Thymus (tissue), 11 donors: ENCODE measurements at regions not wholly inside any gene's neighbourhood (a gene's known extent, or its start where the extent isn't known, plus 50 kb on each side); places are given as distances from the start of the nearest gene placed in this dataset.

Source experiments
- DNase-seq, 9 donors: peaks; one replicate each; pipeline ENCODE4 v3.0.0-alpha.2; 2013; ENCODE audit warnings: low spot score in 9 of 9, low read depth in 6 of 9, missing footprints in 1 of 9
- H3K27ac ChIP-seq, 2 donors: one replicate each; pipeline ENCODE4 v1.5.1; 2013; ENCODE audit warnings: control low read depth in 1 of 2, low read depth in 1 of 2, low read length in 1 of 2, mild to moderate bottlenecking in 1 of 2, moderate library complexity in 1 of 2
- H3K27me3 ChIP-seq, 2 donors: one replicate each; pipeline ENCODE4 v1.5.1; 2013; ENCODE audit warnings: low read length in 1 of 2; ENCODE audit not compliant: control insufficient read depth in 2 of 2, insufficient read depth in 1 of 2
- H3K36me3 ChIP-seq, 2 donors: one replicate each; pipeline ENCODE4 v1.5.1; 2013; ENCODE audit warnings: low read length in 1 of 2, mild to moderate bottlenecking in 1 of 2, moderate library complexity in 1 of 2; ENCODE audit not compliant: control insufficient read depth in 2 of 2, insufficient read depth in 2 of 2
- H3K4me1 ChIP-seq, 2 donors: one replicate each; pipeline ENCODE4 v1.5.1; 2013; ENCODE audit warnings: low read length in 2 of 2; ENCODE audit not compliant: control insufficient read depth in 2 of 2, insufficient read depth in 2 of 2
- H3K4me3 ChIP-seq, 2 donors: one replicate each; pipeline ENCODE4 v1.5.1; 2013; ENCODE audit warnings: low read length in 2 of 2, control low read depth in 1 of 2, mild to moderate bottlenecking in 1 of 2
- H3K9me3 ChIP-seq, 2 donors: one replicate each; pipeline ENCODE4 v1.5.1; 2013; ENCODE audit warnings: low read length in 1 of 2, mild to moderate bottlenecking in 1 of 2; ENCODE audit not compliant: control insufficient read depth in 2 of 2, insufficient read depth in 1 of 2
- WGBS: extraction: QIAGEN DNeasy Blood & Tissue Kit; methylation state at CpG from one replicate; pipeline ENCODE4 v1.1.7; 2013; 5-methylcytosine and 5-hydroxymethylcytosine counted together
- donor health status: healthy.

DNA sequence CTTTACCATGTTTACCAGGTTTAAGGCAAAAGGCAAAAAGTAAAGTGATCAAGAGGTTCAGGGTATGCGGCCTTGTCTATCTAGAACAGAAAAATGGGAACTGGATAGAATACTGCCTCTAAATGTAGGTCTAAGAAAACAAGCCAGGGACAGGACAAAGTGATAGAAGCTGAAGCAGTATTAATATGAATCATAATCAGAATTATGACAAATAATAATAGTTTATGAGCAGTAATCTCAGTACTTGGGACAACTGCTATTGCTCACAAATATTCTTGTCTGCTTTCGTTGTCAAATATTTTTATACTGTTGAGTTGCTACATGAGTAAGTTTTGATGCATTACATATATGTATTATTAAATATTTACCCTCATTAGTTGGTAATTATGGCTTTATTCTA lies 356.9 kb upstream of the RBMS3 start:
- no peaks in the 10 kb centered on the region for H3K36me3 ChIP-seq
- no peak overlapping the region for H3K4me3 ChIP-seq
- no peaks in the 10 kb centered on the region for H3K4me1 ChIP-seq
- no peak for DNase-seq
- 98% methylated on average over 2 of the region's 2 CpGs for WGBS
- no peak overlapping the region for H3K27ac ChIP-seq
- H3K9me3 ChIP-seq = no peaks in the 10 kb centered on the region
- H3K27me3 ChIP-seq = no peaks in the 10 kb centered on the region

DNA sequence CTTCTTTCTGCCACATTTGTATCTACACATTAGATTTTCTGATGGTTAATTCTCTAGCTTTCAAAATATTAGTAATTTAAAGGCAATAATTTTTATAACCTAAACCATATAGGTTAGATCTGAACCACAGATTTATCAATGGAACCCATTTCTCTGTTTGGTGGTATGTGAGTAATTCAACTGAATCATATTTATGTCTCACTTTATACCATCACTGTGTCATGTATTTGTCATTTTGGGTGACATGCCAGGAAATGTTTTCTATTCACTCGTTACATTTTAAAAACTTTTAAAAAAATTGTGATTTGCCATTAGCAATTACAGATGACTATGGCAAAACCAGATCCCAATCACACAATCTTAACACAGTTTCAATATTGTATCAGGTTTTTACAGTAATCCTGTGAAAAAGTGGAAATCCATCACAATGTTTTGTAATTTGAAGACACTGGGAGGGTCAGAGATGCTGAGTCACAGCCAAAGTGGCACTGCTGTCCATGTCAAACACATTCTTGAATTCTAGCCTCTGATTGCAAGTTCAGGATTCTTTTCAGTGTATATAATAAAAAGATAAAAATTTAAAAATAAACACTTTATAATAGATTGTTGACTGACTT lies 356.0 kb upstream of the RBMS3 start:
- no peaks in the 10 kb centered on the region for H3K4me1 ChIP-seq
- no peaks in the 10 kb centered on the region for H3K9me3 ChIP-seq
- H3K36me3 ChIP-seq = no peaks in the 10 kb centered on the region
- no peak for DNase-seq
- H3K27me3 ChIP-seq = no peaks in the 10 kb centered on the region
- H3K4me3 ChIP-seq = no peak overlapping the region
- 96% methylated on average over 1 of the region's 1 CpG for WGBS
- no peak overlapping the region for H3K27ac ChIP-seq

DNA sequence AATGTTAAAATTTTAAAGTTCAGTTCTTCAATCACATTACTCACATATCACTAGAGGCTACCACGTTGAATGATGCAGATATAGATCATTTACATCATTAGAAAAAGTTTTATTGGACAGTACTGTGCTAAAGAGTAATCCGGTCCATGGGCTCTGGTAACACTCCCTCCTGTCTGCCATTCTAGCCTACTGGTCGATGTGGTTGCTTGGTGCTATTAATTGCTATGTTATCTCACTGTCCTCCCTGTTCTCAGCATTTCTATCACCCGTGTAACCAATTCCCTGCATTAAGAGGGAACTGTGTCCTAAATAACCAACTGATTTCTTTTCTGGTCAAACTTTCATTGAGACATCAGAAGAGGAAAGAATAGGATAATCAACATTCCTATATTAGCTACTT lies 347.5 kb upstream of the RBMS3 start:
- no peaks in the 10 kb centered on the region for H3K36me3 ChIP-seq
- no peak overlapping the region for H3K4me3 ChIP-seq
- peaks cover 0 to 2% of the 10 kb centered on the region in 2 donors for H3K4me1 ChIP-seq
- H3K27ac ChIP-seq = no peak overlapping the region
- H3K9me3 ChIP-seq = no peaks in the 10 kb centered on the region
- H3K27me3 ChIP-seq = no peaks in the 10 kb centered on the region
- 92% methylated on average over 4 of the region's 4 CpGs for WGBS
- no peak for DNase-seq

DNA sequence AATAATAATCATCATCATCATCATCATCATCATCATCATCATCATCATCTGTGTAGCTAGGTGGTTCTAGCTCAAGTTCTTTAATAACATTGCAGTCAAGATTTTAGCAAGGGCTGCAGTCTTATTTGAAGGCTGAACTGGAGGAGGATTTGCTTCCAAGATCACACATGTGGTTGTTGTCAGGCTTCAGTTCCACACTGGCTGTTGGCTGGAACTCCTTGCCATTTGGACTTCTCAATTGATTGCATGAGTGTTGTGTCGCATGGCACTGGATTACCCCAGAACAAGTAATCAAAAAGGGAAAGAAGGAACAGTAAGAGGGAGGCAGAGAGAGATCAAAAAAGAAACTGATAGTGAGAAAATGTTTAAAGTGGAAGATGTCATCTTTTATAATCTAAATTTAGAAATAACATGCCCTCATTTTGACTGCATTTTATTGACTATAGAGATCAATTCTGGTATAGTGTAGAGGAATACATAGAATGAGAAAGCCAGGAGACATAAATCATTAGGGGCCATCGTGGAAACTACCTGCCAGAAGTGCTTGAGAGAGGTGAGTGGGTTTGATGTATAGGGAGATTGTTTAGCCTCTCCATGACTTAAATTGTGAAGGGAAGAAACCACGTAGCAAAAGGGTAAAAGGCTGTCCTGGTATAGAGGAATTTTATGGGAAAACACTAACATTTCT lies 346.6 kb upstream of the RBMS3 start:
- H3K9me3 ChIP-seq = no peaks in the 10 kb centered on the region
- no peak overlapping the region for H3K27ac ChIP-seq
- H3K4me1 ChIP-seq = peaks cover 0 to 2% of the 10 kb centered on the region in 2 donors
- no peak overlapping the region for H3K4me3 ChIP-seq
- H3K27me3 ChIP-seq = no peaks in the 10 kb centered on the region
- H3K36me3 ChIP-seq = no peaks in the 10 kb centered on the region
- WGBS = 88% methylated on average over 3 of the region's 3 CpGs
- no peak for DNase-seq

DNA sequence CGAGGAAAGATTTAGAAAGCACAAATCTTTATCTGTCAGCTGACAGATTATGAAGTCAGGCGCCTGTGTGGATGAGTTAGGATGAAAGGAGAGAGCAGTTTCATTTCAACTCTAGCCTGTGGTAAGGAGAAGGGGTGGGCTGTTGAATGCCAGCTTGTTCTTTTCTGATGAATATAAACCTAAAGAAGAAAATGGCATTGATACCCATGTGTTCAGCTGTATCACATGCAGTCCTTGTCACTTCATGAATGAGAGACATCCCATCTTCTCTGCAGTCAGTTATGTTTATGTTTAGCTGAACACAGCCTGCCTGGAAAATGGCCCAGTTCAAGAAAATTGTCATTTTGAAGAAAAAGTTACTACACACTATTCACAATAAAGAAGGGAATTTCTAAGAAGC lies 345.7 kb upstream of the RBMS3 start:
- no peaks in the 10 kb centered on the region for H3K27me3 ChIP-seq
- no peak for DNase-seq
- 90% methylated on average over 2 of the region's 2 CpGs for WGBS

DNA sequence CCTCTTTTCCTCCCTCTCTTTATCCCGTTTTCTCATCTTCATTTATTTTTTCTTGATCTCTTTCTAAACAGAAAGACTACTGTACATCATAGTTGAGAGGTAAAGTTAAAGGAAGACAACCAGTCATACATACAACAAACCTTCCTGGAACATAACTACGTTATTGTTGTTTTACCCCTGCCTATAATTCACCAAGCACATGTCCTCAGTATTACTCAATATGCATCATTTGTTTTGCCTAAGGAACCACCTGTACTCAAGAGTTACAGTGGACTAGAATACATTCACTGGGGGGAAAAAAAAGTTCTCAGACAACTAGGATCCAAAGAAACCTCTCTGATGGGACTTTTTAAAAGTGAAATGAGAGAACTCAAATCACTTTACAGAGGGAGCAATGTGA lies 344.7 kb upstream of the RBMS3 start:
- WGBS = 74% methylated on average over 2 of the region's 2 CpGs
- Histone ChIP-seq H3K4me1 (peaks cover 0 to 2% of the 10 kb centered on the region in 2 donors), H3K4me3 (no peak overlapping the region), H3K27me3 (no peaks in the 10 kb centered on the region), H3K36me3 (no peaks in the 10 kb centered on the region), H3K27ac (no peak overlapping the region), H3K9me3 (no peaks in the 10 kb centered on the region)
- DNase-seq = no peak

More for the DNA sequence above, 345.7 kb upstream of the RBMS3 start:
- Histone ChIP-seq H3K27ac (no peak overlapping the region), H3K36me3 (no peaks in the 10 kb centered on the region), H3K4me3 (no peak overlapping the region), H3K4me1 (peaks cover 0 to 2% of the 10 kb centered on the region in 2 donors), H3K9me3 (no peaks in the 10 kb centered on the region)

DNA sequence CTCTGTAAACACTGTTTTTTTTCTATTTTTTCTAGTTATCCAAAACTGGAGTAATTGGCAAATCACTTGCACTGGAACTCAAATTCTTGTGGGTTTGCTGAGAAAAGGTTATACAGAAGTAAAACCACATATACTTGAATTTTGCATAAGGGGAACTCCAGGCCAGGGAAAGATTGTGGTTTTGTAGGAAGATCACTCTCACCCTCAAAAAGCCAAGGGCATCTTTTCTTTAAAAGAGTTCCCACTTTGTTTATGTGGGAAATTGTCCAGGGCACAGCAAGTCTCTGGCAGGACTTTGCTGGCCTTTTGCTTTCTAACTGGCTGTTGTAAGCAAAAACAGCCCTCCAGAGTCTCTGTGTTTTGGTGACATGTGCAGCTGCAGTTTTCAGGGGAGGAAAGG lies 340.3 kb upstream of the RBMS3 start:
- Histone ChIP-seq H3K36me3 (no peaks in the 10 kb centered on the region), H3K27ac (no peak overlapping the region), H3K27me3 (no peaks in the 10 kb centered on the region), H3K9me3 (no peaks in the 10 kb centered on the region), H3K4me1 (no peaks in the 10 kb centered on the region), H3K4me3 (no peak overlapping the region)
- peak in 1 of 9 donors; percentile 31 for DNase-seq

DNA sequence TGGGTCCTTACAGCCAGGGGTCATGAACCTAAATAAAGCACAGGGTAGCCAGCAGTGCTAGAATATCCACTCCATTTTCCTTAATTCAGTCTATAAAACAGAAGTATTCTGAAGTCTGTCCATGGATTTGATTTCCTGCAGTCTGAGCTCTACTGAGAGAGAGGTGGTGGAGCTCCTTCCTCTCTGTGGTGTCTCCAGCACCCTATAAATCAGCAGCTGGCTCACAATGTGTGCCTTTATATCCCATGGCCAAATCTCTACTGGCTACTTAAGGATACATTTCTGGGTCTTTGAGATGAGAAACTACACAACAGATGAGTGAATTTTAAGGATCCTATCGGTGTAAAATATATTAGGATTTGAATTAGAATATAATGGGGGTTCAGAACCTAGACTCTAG lies 339.9 kb upstream of the RBMS3 start:
- Histone ChIP-seq H3K4me1 (no peaks in the 10 kb centered on the region), H3K4me3 (no peak overlapping the region), H3K27me3 (no peaks in the 10 kb centered on the region), H3K27ac (peak overlapping the region in 1 of 2 donors; percentile 20), H3K36me3 (no peaks in the 10 kb centered on the region), H3K9me3 (no peaks in the 10 kb centered on the region)
- no peak for DNase-seq
- 90% methylated on average over 1 of the region's 1 CpG for WGBS

DNA sequence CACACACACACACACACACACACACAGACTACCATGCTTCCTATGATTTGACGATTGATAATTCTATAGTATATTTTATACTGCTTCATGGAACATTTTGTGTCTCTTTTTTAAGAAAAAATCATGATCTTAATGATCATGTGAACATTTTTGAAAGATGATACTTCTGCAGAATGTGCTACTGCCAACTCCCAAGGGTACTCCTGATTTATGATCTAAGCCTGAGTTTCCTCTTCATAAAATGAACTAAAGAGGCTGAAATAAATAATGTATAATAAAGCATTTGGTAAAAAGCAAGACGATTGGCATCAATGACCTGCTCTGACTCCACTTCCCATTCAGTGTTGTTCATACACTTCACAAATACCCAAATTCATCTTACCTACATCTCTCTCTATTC lies 333.8 kb upstream of the RBMS3 start:
- Histone ChIP-seq H3K9me3 (no peaks in the 10 kb centered on the region), H3K36me3 (no peaks in the 10 kb centered on the region), H3K27me3 (no peaks in the 10 kb centered on the region), H3K4me1 (no peaks in the 10 kb centered on the region), H3K4me3 (no peak overlapping the region), H3K27ac (no peak overlapping the region)
- 80% methylated on average over 2 of the region's 2 CpGs for WGBS
- DNase-seq = no peak
